ENCODE measurements at regions not wholly inside any gene's neighbourhood (a gene's known extent, or its start where the extent isn't known, plus 50 kb on each side); places are given as distances from the start of the nearest gene placed in this dataset.
"Not testable (repeated sequence)": the region's sequence is repeated elsewhere in the genome, so short reads cannot be mapped to it uniquely, and the experiment has no call there.

GRCh38 chrX:7485061-7485460, 337.1 kb upstream of the PUDP start:
- CTCF ChIA-PET = no interaction called here
- no peaks in the 10 kb centered on the region for H3K4me1 ChIP-seq (replicated peaks; ENCODE audit: insufficient read depth)
- no peak overlapping the region for H3K4me3 ChIP-seq
- H3K27ac ChIP-seq = no peak overlapping the region
- no peaks in the 10 kb centered on the region for H3K9me3 ChIP-seq (ENCODE audit: insufficient read depth, low read depth)
- POLR2A ChIA-PET (ENCODE audit: unreplicated experiment) = no interaction called here
- no peaks in the 10 kb centered on the region for H3K79me2 ChIP-seq (ENCODE audit: low read depth)
- H3K27me3 ChIP-seq (ENCODE audit: insufficient read depth, low read depth) = no peaks in the 10 kb centered on the region
- H2AFZ ChIP-seq = no peak overlapping the region
- no peak for DNase-seq
- H4K20me1 ChIP-seq (ENCODE audit: insufficient read depth) = no peaks in the 10 kb centered on the region
- H3K36me3 ChIP-seq (ENCODE audit: low read depth) = no peaks in the 10 kb centered on the region
- no peaks in the 10 kb centered on the region for H3F3A ChIP-seq (ENCODE audit: insufficient read depth, low read depth)
- no peak overlapping the region for H3K4me2 ChIP-seq
- intact Hi-C loops (cut with micrococcal nuclease; ENCODE audit: unreplicated experiment) = no loop called here
- TF ChIP-seq CTCF (conservative IDR thresholded peaks at IDR 0.05) = no peak
- no peak for TF ChIP-seq EZH2 (IDR thresholded peaks at IDR 0.05; ENCODE audit: low read depth)
- no TSS peak for BruUV-seq (replicated peaks)
- H3K9me2 ChIP-seq (ENCODE audit: insufficient read depth) = no peaks in the 10 kb centered on the region

- POLR2A ChIA-PET (ENCODE audit: unreplicated experiment) = no interaction called here
- Histone ChIP-seq H3K4me2 (no peak overlapping the region), H2AFZ (no peak overlapping the region), H3K9me3 (ENCODE audit: insufficient read depth, low read depth) (no peaks in the 10 kb centered on the region), H3F3A (ENCODE audit: insufficient read depth, low read depth) (no peaks in the 10 kb centered on the region), H3K9me2 (ENCODE audit: insufficient read depth) (no peaks in the 10 kb centered on the region), H3K36me3 (ENCODE audit: low read depth) (no peaks in the 10 kb centered on the region), H3K27me3 (ENCODE audit: insufficient read depth, low read depth) (no peaks in the 10 kb centered on the region), H3K4me1 (replicated peaks; ENCODE audit: insufficient read depth) (no peaks in the 10 kb centered on the region), H4K20me1 (ENCODE audit: insufficient read depth) (no peaks in the 10 kb centered on the region), H3K27ac (no peak overlapping the region), H3K4me3 (no peak overlapping the region), H3K79me2 (ENCODE audit: low read depth) (no peaks in the 10 kb centered on the region)
- no TSS peak for BruUV-seq (replicated peaks)
- TF ChIP-seq EZH2 (IDR thresholded peaks at IDR 0.05; ENCODE audit: low read depth) = no peak
- DNase-seq = no peak
- CTCF ChIA-PET = no interaction called here
- intact Hi-C loops (cut with micrococcal nuclease; ENCODE audit: unreplicated experiment) = no loop called here
These were observed 332.8 kb upstream of the PUDP start for GRCh38 chrX:7480721-7481120.

GRCh38 chrX:7462110-7462509, 314.2 kb upstream of the PUDP start:
- TF ChIP-seq EZH2 (IDR thresholded peaks at IDR 0.05; ENCODE audit: low read depth) (no peak), CTCF (conservative IDR thresholded peaks at IDR 0.05) (no peak)
- H3K4me1 ChIP-seq (replicated peaks; ENCODE audit: insufficient read depth) = no peaks in the 10 kb centered on the region
- no peak overlapping the region for H3K4me3 ChIP-seq
- intact Hi-C loops (cut with micrococcal nuclease; ENCODE audit: unreplicated experiment) = no loop called here
- H3K9me2 ChIP-seq (ENCODE audit: insufficient read depth) = no peaks in the 10 kb centered on the region
- no peak for DNase-seq
- H3K27ac ChIP-seq = no peak overlapping the region
- BruUV-seq (replicated peaks) = no TSS peak
- no peaks in the 10 kb centered on the region for H3K79me2 ChIP-seq (ENCODE audit: low read depth)
- CTCF ChIA-PET = no interaction called here
- no peaks in the 10 kb centered on the region for H3K36me3 ChIP-seq (ENCODE audit: low read depth)
- H3K9me3 ChIP-seq (ENCODE audit: insufficient read depth, low read depth) = no peaks in the 10 kb centered on the region
- no peaks in the 10 kb centered on the region for H3K27me3 ChIP-seq (ENCODE audit: insufficient read depth, low read depth)
- no peak overlapping the region for H2AFZ ChIP-seq
- H4K20me1 ChIP-seq (ENCODE audit: insufficient read depth) = no peaks in the 10 kb centered on the region
- H3K4me2 ChIP-seq = no peak overlapping the region
- no peaks in the 10 kb centered on the region for H3F3A ChIP-seq (ENCODE audit: insufficient read depth, low read depth)
- POLR2A ChIA-PET (ENCODE audit: unreplicated experiment) = no interaction called here

GRCh38 chrX:7461051-7461450, 313.1 kb upstream of the PUDP start:
- H3K9me3 ChIP-seq (ENCODE audit: insufficient read depth, low read depth); intact Hi-C loops (cut with micrococcal nuclease; ENCODE audit: unreplicated experiment); H3K27me3 ChIP-seq (ENCODE audit: insufficient read depth, low read depth); H3K79me2 ChIP-seq (ENCODE audit: low read depth); H3K4me2 ChIP-seq; H3K36me3 ChIP-seq (ENCODE audit: low read depth); H3K27ac ChIP-seq; H2AFZ ChIP-seq; H4K20me1 ChIP-seq (ENCODE audit: insufficient read depth); H3K4me3 ChIP-seq; H3F3A ChIP-seq (ENCODE audit: insufficient read depth, low read depth); CTCF ChIA-PET; H3K4me1 ChIP-seq (replicated peaks; ENCODE audit: insufficient read depth); BruUV-seq (replicated peaks); POLR2A ChIA-PET (ENCODE audit: unreplicated experiment); H3K9me2 ChIP-seq (ENCODE audit: insufficient read depth); DNase-seq: not testable (repeated sequence)
